GM12801 (cell line): ENCODE measurements at regions not wholly inside any gene's neighbourhood (a gene's known extent, or its start where the extent isn't known, plus 50 kb on each side); places are given as distances from the start of the nearest gene placed in this dataset.

Experiments used
- TF ChIP-seq, protein P1 (sequence below): IDR thresholded peaks from one replicate; pipeline ENCODE4 v1.5.1; 2011; ENCODE audit warnings: control low read depth; ENCODE audit not compliant: insufficient read length; ENCODE audit errors: extremely low read depth

DNA sequence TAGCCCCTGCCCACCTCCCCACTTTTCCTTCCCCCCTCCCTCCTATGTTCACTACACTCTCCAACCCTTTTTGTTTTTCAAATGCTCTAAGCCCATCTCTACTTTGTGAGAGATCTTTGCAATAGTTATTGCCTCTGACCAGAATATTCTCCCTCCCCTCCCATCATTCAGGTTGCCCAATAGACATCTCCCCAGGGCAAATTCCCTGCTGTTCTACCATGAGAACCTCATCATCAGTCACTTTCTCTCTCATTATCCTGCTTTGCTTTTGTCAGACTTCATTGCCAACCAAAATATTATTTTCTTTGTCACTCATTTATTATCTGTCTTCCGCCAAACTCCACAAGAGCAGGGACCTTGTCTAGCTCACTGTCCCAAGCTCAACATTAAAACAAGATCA, 268.2 kb upstream of the PPARGC1A start:
- TF ChIP-seq, protein P1, sequence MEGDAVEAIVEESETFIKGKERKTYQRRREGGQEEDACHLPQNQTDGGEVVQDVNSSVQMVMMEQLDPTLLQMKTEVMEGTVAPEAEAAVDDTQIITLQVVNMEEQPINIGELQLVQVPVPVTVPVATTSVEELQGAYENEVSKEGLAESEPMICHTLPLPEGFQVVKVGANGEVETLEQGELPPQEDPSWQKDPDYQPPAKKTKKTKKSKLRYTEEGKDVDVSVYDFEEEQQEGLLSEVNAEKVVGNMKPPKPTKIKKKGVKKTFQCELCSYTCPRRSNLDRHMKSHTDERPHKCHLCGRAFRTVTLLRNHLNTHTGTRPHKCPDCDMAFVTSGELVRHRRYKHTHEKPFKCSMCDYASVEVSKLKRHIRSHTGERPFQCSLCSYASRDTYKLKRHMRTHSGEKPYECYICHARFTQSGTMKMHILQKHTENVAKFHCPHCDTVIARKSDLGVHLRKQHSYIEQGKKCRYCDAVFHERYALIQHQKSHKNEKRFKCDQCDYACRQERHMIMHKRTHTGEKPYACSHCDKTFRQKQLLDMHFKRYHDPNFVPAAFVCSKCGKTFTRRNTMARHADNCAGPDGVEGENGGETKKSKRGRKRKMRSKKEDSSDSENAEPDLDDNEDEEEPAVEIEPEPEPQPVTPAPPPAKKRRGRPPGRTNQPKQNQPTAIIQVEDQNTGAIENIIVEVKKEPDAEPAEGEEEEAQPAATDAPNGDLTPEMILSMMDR = no peak

DNA sequence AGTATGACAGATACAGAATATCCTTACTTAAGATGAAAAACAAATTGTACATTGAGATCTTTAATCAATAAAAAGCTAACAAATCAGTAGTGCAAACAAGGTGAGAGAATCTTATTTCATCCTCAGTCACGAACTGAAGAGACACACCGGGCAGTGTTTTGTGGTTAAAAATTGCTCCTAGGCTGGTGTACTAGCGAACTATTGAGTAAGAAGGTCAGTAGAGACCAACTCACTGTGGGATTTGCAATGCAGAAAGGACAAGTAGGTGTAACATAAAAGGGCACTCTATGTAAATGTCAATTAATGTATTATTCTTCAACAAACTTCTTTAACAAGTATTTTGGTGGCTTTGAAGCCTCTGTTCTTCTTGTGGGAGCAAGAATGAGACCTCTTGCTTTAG, 260.2 kb upstream of the PPARGC1A start:
- TF ChIP-seq, protein P1 = no peak

DNA sequence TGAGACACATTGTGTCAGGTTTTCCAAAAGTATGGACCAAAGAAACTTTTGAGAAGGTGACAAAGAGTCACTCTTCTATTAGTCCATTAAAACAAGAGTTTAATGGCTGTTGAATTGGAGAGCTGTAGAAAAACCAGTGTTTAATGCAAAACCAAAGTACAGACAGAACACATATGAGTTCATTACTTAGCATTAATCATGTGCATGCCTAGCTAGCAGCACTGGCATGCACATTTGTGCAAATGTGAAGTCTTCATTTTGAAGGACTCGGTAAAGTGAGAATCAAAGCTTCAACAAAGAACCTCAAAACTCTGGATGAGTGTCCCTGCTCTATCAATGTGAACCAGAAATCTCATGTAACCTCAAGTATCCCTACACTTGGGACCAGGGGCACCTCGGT, 256.3 kb upstream of the PPARGC1A start:
- TF ChIP-seq, protein P1 = no peak

DNA sequence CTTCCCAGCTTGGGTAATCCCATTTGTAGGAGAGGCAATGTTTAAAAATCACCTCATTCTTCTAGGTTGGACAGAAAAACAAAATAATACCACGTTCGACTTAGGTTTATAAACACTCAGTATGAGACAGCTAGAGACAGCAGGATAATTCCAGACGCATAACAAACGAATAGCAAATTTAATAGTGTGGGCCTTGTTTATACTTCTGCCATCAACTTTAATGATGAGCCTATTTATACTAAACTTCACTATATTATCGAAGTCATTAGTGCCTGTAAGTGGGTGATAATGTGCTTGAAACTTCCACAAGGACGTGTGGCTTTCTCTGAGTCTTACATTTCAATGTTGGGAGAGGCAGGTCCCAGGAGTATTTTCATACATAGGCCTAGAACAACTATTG, 255.7 kb upstream of the PPARGC1A start:
- TF ChIP-seq, protein P1 = no peak

DNA sequence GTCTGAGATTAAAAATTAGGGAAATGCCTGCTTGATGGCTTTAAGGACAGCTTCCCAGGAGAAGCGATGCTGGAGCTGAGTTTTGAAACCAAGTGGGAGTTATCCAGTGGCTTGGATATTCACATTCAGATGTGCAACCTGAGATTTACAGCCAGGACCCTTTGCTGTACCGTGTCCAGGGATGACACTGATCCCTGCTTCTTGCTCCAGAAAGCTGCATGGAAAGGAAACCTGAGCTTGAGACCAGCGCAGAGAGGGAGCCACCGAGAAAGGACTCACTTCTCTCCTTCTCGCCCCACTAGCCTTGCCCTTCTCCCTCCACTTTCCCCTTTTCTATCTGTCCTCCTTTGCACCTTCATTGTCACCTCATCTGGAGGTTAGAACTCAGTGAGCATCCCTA, 254.5 kb upstream of the PPARGC1A start:
- TF ChIP-seq, protein P1 = no peak

DNA sequence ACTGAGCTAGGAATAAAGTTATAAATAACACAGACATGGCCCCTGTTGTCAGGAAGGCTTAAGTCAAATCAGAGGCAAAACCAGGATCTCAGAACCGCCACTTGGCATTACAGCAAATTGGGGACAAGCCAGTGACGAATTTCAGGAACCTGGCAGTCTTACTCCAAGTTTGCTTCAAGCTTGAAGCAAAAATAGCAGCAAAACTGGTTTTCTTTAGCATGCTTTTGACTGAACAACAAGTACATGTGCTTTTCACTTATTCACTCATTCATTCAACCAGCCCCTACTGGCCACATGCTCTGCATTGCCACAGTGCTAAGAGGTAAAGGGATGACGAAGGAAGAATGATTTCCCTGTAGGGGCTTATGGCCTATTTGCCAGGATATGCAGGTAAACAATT, 253.9 kb upstream of the PPARGC1A start:
- TF ChIP-seq, protein P1 = no peak

DNA sequence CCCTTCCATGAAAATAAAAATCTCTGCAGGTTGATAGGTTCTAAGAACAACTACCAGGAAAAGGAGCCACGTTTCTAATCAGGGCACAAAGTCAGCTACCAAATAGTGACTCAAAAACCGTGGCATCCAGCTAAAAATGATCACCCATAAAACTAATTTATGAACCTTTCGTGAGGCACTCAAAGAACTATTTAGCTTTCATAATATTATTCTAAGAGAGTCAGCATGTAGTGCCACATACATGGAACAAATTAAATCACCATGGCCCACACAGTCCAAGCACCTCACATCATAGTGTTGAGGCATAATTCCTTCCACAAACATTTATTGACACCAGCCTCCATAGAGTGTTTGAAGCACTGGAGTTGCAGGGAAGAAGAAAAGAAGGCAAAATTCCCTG, 252.0 kb upstream of the PPARGC1A start:
- TF ChIP-seq, protein P1 = no peak

DNA sequence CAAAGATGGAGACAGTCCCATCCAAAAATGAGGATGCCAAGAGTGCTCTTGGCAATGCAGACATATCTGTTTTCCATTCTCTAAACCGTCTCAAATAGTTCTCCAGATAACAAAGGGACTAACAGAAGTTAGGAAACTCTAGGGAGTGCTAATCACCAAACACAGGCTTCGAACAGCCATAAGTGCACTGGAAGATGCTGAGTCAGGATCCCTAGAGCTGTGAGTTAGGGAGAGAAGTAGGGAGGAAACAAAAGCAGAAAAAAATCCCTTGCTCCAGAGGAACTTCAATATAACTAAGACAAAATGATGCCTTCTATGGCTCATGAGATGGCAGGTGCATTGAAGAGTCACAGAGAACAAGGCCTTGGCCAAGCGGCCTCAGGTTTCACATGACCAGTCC, 251.0 kb upstream of the PPARGC1A start:
- TF ChIP-seq, protein P1 = no peak
